ENCODE measurements at regions not wholly inside any gene's neighbourhood (a gene's known extent, or its start where the extent isn't known, plus 50 kb on each side); places are given as distances from the start of the nearest gene placed in this dataset.
A peak's percentile ranks its signal among the peaks of the same experiment; 100 is the strongest.

DNA sequence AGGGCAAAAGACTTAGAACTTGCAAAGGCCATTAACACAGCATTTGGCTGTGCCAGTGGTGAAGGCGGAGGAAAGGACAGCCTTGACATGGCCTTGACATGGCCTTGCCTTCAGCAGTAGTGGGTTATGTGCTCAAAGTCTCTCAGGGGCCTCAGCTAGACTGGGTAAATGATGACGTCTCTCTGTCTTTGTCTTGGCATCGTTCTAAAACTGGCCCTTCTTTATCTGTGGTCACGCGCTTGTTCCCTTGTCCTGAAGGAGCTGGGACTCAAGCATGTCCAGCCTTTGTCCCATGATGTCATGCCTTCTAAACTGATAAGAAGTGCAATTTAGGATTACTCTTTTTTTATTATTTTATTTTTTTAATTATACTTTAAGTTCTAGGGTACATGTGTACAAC is 88.7 kb upstream of the ATP10B start:
- Histone ChIP-seq H3K4me3 (ENCODE audit: low read depth in 1 of 2, low read length in 2 of 2) (no peak overlapping the region), H4K20me1 (ENCODE audit: insufficient read depth, low read length) (no peaks in the 10 kb centered on the region), H3K4me2 (ENCODE audit: insufficient read depth, low read length) (no peak overlapping the region), H3K9me3 (ENCODE audit: insufficient read depth, low read length, severe bottlenecking) (no peaks in the 10 kb centered on the region), H3K27ac (ENCODE audit: low read length) (no peak overlapping the region), H3K27me3 (ENCODE audit: insufficient read depth, low read length, poor library complexity) (no peaks in the 10 kb centered on the region), H3K36me3 (ENCODE audit: insufficient read depth, low read length) (no peaks in the 10 kb centered on the region), H3K4me1 (ENCODE audit: insufficient read depth, low read length) (0 out of 2 replicates have a peak, but pooled peaks cover 6% of the 10 kb centered on the region), H3K9ac (ENCODE audit: low read depth, low read length) (no peak overlapping the region), H2AFZ (ENCODE audit: low read depth, low read length) (no peak overlapping the region), H3K79me2 (ENCODE audit: insufficient read depth, low read length) (no peaks in the 10 kb centered on the region)
- TF ChIP-seq, protein P1, sequence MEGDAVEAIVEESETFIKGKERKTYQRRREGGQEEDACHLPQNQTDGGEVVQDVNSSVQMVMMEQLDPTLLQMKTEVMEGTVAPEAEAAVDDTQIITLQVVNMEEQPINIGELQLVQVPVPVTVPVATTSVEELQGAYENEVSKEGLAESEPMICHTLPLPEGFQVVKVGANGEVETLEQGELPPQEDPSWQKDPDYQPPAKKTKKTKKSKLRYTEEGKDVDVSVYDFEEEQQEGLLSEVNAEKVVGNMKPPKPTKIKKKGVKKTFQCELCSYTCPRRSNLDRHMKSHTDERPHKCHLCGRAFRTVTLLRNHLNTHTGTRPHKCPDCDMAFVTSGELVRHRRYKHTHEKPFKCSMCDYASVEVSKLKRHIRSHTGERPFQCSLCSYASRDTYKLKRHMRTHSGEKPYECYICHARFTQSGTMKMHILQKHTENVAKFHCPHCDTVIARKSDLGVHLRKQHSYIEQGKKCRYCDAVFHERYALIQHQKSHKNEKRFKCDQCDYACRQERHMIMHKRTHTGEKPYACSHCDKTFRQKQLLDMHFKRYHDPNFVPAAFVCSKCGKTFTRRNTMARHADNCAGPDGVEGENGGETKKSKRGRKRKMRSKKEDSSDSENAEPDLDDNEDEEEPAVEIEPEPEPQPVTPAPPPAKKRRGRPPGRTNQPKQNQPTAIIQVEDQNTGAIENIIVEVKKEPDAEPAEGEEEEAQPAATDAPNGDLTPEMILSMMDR (IDR thresholded peaks at IDR 0.05; ENCODE audit: borderline replicate concordance, extremely low read depth, low read length, poor library complexity, severe bottlenecking): no peak
- no peak for TF ChIP-seq EZH2 (IDR thresholded peaks at IDR 0.05; ENCODE audit: borderline replicate concordance, low read depth, low read length, severe bottlenecking)
- DNase-seq (no peak), ATAC-seq (ENCODE audit: insufficient read depth, low read depth) (no peak)

- Histone ChIP-seq H4K20me1 (ENCODE audit: insufficient read depth, low read length) (no peaks in the 10 kb centered on the region), H3K27me3 (ENCODE audit: insufficient read depth, low read length, poor library complexity) (no peaks in the 10 kb centered on the region), H3K36me3 (ENCODE audit: insufficient read depth, low read length) (no peaks in the 10 kb centered on the region), H3K27ac (ENCODE audit: low read length) (no peak overlapping the region), H3K4me3 (ENCODE audit: low read depth in 1 of 2, low read length in 2 of 2) (no peak overlapping the region), H2AFZ (ENCODE audit: low read depth, low read length) (peak overlapping the region; percentile 7; the same call in 1 of the 2 replicates), H3K9me3 (ENCODE audit: insufficient read depth, low read length, severe bottlenecking) (peaks cover 3% of the 10 kb centered on the region), H3K9ac (ENCODE audit: low read depth, low read length) (no peak overlapping the region), H3K4me1 (ENCODE audit: insufficient read depth, low read length) (0 out of 2 replicates have a peak, but pooled peaks cover 6% of the 10 kb centered on the region), H3K79me2 (ENCODE audit: insufficient read depth, low read length) (no peaks in the 10 kb centered on the region), H3K4me2 (ENCODE audit: insufficient read depth, low read length) (no peak overlapping the region)
- no peak; the same call in 2 of the 3 replicates for ATAC-seq (ENCODE audit: insufficient read depth, low read depth)
- TF ChIP-seq, protein P1 (IDR thresholded peaks at IDR 0.05; ENCODE audit: borderline replicate concordance, extremely low read depth, low read length, poor library complexity, severe bottlenecking): no peak
- TF ChIP-seq EZH2 (IDR thresholded peaks at IDR 0.05; ENCODE audit: borderline replicate concordance, low read depth, low read length, severe bottlenecking): no peak
- no peak for DNase-seq
Observed at GRCh38 chr5:160938532-160938931, 86.5 kb upstream of the ATP10B start.

GRCh38 chr5:160937570-160937969 is 85.6 kb upstream of the ATP10B start:
- H3K4me2 ChIP-seq (ENCODE audit: insufficient read depth, low read length): no peak overlapping the region
- H3K79me2 ChIP-seq (ENCODE audit: insufficient read depth, low read length): no peaks in the 10 kb centered on the region
- no peak overlapping the region for H3K9ac ChIP-seq (ENCODE audit: low read depth, low read length)
- no peak overlapping the region for H2AFZ ChIP-seq (ENCODE audit: low read depth, low read length)
- TF ChIP-seq EZH2 (IDR thresholded peaks at IDR 0.05; ENCODE audit: borderline replicate concordance, low read depth, low read length, severe bottlenecking): no peak
- TF ChIP-seq, protein P1 (IDR thresholded peaks at IDR 0.05; ENCODE audit: borderline replicate concordance, extremely low read depth, low read length, poor library complexity, severe bottlenecking): no peak
- H4K20me1 ChIP-seq (ENCODE audit: insufficient read depth, low read length): no peaks in the 10 kb centered on the region
- peaks cover 6% of the 10 kb centered on the region for H3K9me3 ChIP-seq (ENCODE audit: insufficient read depth, low read length, severe bottlenecking)
- no peak overlapping the region for H3K4me3 ChIP-seq (ENCODE audit: low read depth in 1 of 2, low read length in 2 of 2)
- H3K4me1 ChIP-seq (ENCODE audit: insufficient read depth, low read length): 0 out of 2 replicates have a peak, but pooled peaks cover 6% of the 10 kb centered on the region
- H3K27me3 ChIP-seq (ENCODE audit: insufficient read depth, low read length, poor library complexity): no peaks in the 10 kb centered on the region
- no peak overlapping the region for H3K27ac ChIP-seq (ENCODE audit: low read length)
- H3K36me3 ChIP-seq (ENCODE audit: insufficient read depth, low read length): no peaks in the 10 kb centered on the region
- no peak for ATAC-seq (ENCODE audit: insufficient read depth, low read depth)
- no peak for DNase-seq

DNA sequence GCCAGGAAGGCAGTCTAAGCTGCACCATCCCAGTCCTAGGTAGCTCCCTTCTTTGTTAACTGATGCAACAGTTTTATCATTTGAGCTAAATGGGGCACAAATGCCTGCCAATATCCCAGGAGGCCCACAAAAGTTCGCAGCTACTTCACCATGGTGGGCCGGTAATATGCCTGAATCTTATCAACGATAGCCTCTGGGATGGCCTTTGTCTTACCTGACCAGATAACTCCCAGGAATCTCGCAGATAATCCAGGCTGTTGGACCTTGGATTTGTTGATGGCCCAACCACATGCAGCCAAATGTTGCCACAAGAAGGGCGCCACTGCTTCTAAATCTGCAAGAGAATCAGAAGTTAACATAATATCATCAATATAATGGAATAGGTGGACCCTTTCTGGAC is 83.8 kb upstream of the ATP10B start:
- Histone ChIP-seq H3K4me3 (ENCODE audit: low read depth in 1 of 2, low read length in 2 of 2) (no peak overlapping the region), H4K20me1 (ENCODE audit: insufficient read depth, low read length) (no peaks in the 10 kb centered on the region), H3K9me3 (ENCODE audit: insufficient read depth, low read length, severe bottlenecking) (peaks cover 6% of the 10 kb centered on the region), H3K79me2 (ENCODE audit: insufficient read depth, low read length) (no peaks in the 10 kb centered on the region), H3K27ac (ENCODE audit: low read length) (no peak overlapping the region), H3K27me3 (ENCODE audit: insufficient read depth, low read length, poor library complexity) (no peaks in the 10 kb centered on the region), H3K4me2 (ENCODE audit: insufficient read depth, low read length) (no peak overlapping the region), H2AFZ (ENCODE audit: low read depth, low read length) (no peak overlapping the region), H3K4me1 (ENCODE audit: insufficient read depth, low read length) (no peaks in the 10 kb centered on the region), H3K36me3 (ENCODE audit: insufficient read depth, low read length) (no peaks in the 10 kb centered on the region), H3K9ac (ENCODE audit: low read depth, low read length) (no peak overlapping the region)
- TF ChIP-seq, protein P1 (IDR thresholded peaks at IDR 0.05; ENCODE audit: borderline replicate concordance, extremely low read depth, low read length, poor library complexity, severe bottlenecking): no peak
- TF ChIP-seq EZH2 (IDR thresholded peaks at IDR 0.05; ENCODE audit: borderline replicate concordance, low read depth, low read length, severe bottlenecking): no peak
- DNase-seq (no peak), ATAC-seq (ENCODE audit: insufficient read depth, low read depth) (no peak)

All from DND-41 (cell line).